LNCAP (cell line): ENCODE measurements at regions not wholly inside any gene's neighbourhood (a gene's known extent, or its start where the extent isn't known, plus 50 kb on each side); places are given as distances from the start of the nearest gene placed in this dataset.

ENCODE experiments used
- CTCF ChIP-seq: fragments of 450-650 bp; IDR thresholded peaks from 2 replicates; pipeline ENCODE4 v1.5.1; 2017; ENCODE audit warnings: mild to moderate bottlenecking

GRCh38 chr15:81921163-81921562, 124.7 kb downstream of the MEX3B start:
- TF ChIP-seq CTCF = no peak

- TF ChIP-seq CTCF = no peak
These were observed 129.4 kb downstream of the MEX3B start for GRCh38 chr15:81916451-81916850.

GRCh38 chr15:81915990-81916389, 129.8 kb downstream of the MEX3B start:
- TF ChIP-seq CTCF = no peak

- TF ChIP-seq CTCF = no peak
These were observed 131.0 kb downstream of the MEX3B start for GRCh38 chr15:81914734-81915256.

- no peak for TF ChIP-seq CTCF
These were observed 131.5 kb downstream of the MEX3B start for GRCh38 chr15:81914333-81914732.

GRCh38 chr15:81911022-81911971, 134.5 kb downstream of the MEX3B start:
- TF ChIP-seq CTCF = no peak

GRCh38 chr15:81910355-81911021, 135.3 kb downstream of the MEX3B start:
- no peak for TF ChIP-seq CTCF
